Stimulated activated CD4-positive, alpha-beta T cell treated with anti-CD3 and anti-CD28 coated beads, Interleukin-15, amount 100 ng/mL, for 24 hours (primary cell): ENCODE measurements at regions not wholly inside any gene's neighbourhood (a gene's known extent, or its start where the extent isn't known, plus 50 kb on each side); places are given as distances from the start of the nearest gene placed in this dataset.
A peak's percentile ranks its signal among the peaks of the same experiment; 100 is the strongest.
"Not testable (repeated sequence)": the region's sequence is repeated elsewhere in the genome, so short reads cannot be mapped to it uniquely, and the experiment has no call there.

Experiments
- DNase-seq: peaks from one replicate; pipeline ENCODE4 v3.0.0-alpha.2; 2020

DNA sequence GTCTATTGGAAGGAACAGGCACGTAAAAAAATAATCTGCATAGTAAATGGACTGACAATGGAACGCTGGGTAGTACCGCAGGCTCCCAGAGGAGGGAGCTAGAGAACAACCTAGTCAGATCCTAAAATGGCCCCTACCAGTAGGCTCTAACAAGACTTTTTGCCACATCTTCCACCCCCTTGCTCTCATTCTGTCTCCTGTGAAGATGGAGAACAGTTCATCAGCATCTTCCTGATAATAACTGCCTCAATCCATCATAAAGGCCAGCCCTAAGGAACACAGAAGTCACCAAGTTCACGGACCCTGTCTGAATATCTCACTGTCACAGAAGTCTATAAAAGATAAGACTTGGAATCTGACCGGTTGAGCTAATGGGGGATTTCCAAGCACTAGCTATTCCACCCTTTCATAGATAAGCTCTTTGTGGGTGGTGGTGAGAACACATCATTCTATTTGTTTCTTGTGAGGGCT is 133.4 kb downstream of the SLC1A3 start:
- peak; percentile 80 for DNase-seq

DNA sequence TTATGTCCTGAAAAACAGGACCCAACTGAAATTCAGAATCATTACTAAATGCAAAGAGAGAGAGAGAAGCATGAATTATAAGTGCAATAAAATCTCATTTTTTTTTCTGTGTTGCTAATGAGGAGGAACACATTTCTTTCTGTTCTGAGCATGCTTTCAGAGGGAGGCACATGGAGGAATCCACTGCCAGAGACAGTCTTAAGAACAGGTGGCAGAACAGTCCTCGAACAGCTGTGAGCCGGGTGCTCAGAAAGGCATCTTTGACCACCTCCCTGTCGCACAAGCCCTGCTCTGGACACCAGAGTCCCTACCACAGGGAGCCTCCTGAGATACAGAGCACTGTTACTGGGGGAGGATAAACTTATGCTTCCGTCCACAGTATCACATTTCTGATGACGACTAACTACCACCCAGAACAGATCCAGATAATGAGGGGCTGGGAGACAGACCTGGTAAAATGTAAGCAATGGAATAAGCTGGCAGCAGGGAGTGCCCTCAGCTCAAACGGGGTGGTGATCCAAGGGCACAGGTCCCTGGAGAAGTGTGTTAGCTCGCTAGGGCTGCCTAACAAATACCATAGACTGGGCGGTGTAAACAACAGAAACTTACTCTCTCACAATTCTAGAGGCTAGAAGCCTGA is 134.0 kb downstream of the SLC1A3 start:
- DNase-seq: no peak

DNA sequence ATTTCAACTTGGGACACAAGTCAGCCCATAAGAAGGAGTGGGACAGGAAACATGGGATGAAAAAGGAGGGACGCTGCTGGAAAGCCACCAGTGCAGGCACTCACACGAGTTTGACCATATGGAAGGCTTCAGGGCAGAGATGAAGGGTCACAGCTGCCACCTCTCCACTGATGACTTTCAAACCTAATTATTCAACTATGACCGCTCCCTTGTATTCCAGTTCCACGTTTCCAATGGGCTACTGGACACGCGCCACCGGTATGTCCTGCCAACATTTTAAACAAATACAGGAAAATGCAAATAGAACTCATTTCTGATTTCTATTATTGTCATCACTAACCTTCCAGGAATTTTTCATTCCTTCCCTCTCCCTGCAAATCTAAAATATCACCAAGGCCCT is 134.7 kb downstream of the SLC1A3 start:
- no peak for DNase-seq

DNA sequence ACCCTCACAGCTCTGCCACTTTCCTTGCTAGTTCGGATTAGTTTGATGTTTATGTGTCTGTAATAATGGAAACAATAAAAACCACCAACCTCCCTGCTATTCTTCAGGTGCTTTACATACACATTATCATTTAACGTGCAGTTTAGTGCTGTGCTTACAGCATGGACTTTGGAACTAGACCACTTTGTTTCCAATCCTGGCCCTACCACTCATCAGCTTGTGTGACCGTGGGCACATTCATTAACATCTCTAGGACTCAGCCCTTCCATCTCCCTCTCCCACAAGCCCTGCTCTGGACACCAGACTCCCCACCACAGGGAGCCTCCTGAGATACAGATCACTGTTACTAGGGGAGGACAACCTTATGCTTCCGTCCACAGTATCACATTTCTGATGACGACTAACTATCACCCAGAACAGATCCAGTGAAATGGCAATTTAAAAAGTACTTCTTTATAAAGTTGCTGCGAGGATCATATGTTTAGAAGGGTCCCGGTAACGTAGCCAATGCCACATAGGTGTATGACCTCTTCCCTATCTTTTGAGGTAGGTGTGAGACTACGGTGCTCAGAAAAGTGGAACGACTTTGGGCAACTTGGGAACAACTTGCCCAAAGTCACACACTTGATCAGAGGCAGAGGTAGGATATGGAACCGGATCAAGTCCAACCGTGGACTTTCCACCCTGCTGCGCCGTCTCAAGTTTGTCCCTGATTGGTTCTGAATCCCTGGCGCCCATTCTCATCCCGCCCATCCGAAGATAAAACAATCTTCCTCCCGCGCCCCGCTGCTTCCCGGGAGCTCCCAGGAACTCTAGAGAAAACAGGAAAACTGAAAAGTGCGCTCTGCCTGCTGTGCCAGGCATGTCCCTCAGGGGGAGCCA is 132.4 kb upstream of the NIPBL start:
- no peak for DNase-seq

DNA sequence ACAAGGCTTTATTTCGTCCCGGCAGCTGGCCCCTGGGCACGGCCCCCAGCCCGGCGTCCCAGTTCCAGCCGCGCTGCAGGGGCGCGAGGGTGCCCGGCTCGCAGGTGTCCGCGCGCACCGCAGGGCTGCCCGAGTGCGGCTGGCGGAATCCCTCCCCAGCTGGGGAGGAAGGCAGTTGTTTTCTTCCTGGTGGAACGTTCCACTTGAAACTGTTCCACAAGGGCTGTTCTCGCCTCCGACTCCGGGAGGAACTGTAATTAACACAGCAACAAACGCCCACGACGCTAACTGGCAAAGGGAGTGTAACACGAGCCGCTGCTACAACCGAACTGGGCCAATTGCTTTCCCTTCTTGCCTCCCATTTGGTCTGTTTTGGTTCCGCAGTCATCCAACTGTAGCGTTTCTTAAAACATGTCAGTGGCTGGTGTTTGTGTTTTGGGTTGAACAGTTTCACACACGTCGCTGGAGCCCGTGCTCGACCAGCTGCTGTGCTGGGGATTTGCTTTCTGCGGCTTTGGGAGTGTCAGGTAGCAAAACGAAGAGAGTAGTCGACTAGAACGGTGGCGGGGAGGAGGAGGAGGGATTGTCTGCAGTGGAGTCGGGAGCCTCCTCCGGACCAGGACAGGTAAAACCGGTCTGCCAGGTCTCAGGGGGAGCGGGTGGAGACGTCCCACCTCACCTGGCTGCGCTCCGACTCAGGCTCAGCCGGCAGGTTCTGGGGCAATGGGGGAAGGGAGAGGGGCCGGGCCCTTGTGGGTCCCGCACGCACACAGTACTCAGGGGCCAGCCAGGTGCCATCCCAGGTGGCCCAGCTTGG is 131.6 kb upstream of the NIPBL start:
- peak; percentile 51 for DNase-seq

DNA sequence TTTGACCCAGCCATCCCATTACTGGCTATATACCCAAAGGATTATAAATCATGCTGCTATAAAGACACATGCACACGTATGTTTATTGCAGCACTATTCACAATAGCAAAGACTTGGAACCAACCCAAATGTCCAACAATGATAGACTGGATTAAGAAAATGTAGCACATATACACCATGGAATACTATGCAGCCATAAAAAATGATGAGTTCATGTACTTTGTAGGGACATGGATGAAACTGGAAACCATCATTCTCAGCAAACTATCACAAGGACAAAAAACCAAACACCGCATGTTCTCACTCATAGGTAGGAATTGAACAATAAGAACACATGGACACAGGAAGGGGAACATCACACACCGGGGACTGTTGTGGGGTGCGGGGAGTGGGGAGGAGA is 128.8 kb upstream of the NIPBL start:
- DNase-seq: not testable (repeated sequence)

DNA sequence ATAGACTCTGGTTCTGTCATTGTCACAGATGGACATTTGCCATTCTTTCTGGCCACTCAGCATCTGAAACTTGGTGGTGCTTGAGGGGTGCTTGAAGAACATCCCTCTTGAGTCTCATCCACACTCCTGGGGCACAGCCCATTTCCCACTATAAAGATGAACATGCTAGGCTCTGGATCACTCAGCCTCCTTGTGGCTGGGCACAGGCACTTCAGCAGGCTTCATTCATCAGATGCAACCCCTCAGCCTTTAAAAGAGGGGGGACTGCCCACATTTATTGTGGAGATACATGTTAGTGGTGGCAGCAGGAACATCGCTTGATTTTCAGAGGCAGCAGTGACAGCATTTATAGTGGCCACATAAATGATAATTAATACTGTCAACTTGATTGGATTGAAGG is 124.7 kb upstream of the NIPBL start:
- DNase-seq: no peak

DNA sequence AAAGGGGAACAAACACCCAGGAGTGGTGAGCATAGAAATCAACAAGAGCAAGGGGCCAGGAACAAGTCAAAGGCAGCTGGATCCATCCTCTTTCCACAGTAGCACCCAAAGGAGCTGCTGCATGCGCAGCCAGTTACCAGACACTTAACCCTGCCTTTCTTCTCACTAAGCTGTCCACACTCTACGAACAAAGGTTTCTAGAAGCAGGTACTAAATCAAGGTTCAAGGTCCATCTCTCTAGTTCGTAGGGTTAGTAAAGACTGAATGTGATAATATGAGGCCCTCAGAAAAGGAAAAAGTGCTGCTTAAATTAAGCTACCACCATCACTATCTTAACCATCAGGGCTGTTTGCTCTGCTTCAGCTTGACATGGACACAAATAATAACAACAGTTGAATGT is 121.2 kb upstream of the NIPBL start:
- DNase-seq: no peak

DNA sequence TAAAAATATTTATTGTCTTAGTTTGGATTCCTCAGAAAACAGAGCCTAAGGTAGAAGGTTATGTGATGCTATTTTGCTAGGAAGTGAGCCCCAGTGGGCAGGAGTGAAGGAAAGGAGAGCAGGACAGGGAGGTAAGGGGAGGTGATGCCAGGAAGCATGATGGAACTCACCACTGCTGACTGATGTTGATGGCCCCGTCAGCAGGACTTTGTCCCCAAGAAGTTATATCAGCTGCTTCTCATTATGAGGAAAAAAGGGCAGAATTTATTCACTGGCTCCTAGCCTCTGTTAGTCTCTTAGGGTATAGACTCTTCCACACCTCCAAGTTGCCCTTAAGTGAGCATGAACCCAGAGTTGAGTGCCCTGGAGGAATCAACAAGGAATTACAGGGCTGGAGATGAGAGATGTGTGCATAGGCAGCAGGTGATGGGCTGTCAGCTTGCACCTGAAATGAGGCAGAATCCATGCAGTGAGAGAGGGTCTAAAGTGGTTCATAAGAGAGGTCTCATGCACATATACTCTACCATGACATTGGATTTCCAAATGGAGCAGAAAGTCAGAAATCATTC is 120.6 kb upstream of the NIPBL start:
- no peak for DNase-seq

DNA sequence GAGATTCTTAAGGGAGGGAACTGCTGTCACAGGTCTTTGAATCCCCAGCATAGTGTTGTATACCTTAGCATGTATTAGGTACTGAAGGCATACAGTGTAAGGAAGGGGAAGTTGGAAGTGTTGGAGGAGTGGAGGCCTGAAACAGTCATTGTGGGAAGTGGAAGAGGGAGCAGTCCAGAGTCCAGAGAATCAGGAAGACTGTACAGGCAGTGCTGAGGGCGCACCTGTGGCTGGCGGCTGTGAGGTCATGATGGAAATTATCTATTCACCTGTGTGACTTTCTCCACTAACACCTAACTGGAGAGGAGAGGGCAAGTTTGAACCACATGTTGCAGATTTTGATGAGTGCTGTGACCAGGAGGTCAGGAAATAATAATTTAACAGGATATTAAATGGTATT is 119.7 kb upstream of the NIPBL start:
- no peak for DNase-seq

DNA sequence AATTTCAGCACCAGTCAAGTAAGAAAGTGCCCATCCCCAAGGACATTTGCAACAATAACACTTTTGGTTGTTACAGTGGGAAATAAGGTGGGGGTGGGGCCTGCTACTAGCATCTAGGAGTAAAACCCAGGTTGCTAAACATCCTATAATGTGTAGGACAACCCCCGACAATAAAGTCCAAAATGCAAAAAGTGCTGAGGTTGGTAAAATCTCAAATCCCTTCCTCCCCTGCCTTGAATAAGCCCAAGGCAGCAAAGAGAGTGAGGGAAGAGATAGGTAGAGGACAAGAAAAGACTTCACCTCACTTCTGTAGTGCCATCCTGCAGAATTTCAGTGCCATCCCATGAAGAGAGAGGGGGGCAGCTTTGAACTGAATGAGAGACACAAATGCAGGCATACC is 117.5 kb upstream of the NIPBL start:
- DNase-seq: no peak

DNA sequence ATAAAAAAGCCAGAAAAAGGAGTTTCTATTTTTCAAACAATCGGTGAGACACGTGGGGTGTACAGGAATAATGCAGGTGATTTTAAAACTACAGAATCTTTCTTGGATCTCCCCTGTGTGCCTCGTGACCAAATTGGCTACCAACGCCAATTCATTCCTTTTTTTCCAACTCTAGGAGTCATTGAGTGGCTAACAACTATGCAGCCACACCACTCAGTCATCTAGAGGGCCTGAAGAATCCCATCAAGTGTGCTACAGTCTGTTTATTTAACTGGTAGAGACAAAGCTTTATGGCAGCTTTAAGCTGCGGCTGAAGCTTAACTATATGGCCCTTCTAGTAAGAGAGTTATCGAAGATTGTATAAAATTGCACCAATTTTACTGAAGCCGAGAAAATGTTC is 113.1 kb upstream of the NIPBL start:
- DNase-seq: no peak

DNA sequence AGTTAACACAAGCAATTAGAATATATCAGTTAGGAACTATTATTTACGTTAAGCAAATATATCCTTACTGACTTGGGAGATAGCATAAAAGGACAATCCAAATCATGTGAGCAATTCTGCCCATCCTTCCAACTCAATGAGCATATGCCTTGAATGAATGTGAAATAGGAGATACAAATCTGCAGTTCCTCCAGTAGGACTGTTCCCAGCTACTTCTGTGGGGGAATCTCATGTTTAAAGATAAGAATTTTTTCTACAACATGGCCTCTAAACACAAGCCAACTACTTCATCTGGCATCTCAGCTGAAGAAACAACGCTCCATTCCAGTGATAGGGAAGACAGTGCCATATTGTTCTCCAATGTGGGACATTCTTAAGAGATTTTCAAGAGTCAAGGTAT is 110.7 kb upstream of the NIPBL start:
- no peak for DNase-seq

DNA sequence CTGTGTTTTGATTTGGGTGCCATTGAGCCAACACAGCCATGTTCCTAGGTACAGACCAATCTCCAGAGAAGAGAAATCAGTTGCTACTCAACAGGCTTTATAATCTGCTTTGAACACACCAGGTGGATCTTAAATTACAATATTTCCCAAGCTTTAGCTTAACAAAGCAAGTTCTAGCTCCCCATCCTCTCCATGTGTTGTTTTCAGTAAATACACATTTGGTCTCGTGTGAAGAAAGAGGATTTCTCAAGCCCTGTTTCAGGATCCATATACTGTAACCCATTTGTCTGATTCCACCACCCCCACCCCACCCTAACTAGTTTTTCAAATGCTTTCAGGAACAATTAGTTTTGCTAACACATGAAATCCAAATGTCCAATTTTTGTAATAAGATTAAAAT is 109.6 kb upstream of the NIPBL start:
- no peak for DNase-seq

DNA sequence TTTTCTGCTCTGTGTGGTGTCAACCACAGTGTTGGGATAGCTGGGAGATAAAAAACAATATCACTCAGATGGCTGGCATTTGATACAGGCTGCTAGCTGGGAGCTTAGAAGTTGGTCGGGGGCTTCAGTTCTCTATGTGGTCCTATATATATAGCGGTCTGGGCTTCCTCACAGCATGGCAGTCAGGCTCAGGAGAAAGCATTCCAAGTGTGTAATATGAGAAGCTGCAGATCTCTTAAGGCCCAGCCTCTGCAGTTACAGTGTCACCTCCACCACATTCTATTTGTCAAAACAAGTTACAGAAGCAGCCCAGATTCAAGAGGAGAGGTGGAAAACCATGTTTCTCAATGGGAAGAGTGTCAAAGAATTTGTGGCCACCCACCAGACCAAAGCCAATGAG is 108.1 kb upstream of the NIPBL start:
- no peak for DNase-seq

DNA sequence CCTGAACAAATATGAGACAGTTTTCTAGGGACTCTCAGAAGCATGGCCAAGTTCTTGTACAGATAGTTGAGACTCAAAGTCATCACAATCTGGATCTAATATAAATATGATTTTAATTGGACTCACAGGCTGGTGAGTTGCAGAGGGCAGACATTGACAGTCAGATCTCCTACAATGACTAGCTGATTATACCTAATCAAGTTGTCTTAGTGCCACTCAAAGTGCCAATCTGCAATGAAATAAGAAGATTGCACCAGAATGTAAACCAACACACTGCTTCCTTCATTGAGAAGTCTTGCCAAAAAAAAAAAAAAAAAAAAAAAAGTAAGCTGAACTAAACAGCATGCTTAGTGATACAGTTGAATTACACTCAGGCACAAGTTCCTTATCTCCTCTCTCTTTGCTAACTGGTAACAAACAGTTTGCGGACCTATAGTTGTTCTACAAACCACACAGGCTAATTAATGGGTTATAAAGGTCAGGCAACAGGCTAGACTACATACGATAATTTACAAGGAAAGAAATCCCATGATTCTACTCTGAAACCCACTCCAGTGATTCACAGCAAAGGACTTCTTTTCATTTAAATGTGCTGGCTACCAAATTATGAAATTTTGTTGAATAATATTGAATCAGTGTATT is 107.3 kb upstream of the NIPBL start:
- DNase-seq: no peak

DNA sequence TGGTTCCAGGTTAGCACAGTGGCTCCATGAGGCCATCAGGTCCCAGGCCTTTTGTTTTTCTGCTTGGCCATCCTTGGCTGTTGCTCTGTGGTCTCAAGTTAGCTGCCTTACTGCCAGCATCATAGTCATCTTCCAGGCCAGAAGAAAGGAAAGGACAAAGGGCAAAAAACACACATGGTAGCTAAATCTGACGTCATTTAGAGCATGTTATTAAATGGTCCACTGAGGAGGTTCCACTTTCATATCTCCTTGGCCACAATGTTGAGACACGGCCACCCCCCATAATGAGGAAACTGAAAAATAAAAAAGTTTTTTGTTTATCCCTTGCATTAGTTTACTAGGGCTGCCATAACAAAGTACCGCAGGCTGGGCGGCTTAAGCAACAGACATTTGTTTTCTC is 106.4 kb upstream of the NIPBL start:
- DNase-seq: no peak

DNA sequence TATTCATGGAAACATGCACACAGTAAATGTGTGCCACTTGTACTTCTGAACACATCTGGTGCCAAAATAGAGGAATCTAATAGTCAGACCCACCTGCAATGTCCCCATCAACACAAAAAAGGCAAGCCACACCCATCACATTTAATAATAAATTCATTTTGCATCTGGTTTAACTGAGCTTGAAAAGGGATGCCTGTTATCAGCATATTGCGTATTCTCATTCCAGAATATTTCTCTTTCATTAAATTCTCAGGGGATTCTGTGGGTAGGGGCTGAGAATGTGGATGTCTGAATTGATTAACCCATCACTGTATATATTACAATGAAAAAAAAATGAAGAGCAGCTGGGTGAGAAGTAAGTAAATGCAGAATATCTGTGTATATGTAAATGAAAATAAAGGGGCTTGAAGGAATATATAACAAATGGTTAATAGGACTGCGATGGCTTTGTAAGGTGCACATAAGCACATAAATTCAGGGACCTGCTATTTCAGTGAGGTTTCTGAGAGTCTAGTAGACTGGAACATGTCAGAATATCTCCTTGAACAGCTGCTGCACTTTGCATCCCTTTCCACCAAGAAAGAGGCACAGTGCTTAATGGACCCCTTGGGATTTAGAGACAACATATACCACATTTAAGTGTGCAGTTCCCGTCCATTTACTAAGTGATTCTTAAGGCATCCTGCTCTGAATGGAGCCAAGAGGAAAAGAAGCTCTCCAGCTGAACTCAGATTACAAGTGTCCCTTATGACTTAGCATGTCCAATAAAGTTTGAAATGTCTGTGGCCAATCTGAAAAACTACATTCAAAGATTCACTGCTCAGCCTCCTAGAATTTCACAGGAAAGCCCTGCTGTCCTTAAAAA is 104.1 kb upstream of the NIPBL start:
- no peak for DNase-seq

DNA sequence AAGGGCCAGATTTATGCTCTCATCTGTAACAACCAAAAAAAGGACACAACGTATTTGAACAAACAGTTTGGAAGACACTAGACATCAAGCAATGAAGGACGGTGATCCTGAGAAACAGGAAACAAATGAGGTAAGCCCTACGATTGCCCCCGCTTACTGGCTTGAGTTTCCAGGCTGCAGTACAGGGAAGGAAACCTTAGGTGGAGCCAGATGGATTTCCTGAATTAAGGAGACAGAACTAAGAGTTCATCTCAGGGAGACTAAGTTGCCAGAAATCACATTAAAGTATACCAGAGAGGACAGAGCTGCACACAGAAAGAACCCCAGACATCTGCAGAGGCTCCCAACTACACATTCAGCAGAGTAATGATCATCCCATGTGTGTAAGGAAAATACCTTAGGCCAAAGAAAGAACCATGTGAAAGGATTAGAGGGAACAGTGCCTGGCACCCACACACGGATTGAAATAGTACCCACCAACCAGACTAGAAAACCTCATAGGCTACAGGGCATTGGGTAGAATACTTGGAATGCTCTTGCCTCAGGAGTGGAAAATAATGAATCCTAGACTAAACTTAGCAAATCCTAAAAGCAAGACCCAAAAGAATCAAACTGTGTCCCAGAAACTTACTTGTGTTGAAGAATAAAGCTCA is 99.3 kb upstream of the NIPBL start:
- DNase-seq: no peak

DNA sequence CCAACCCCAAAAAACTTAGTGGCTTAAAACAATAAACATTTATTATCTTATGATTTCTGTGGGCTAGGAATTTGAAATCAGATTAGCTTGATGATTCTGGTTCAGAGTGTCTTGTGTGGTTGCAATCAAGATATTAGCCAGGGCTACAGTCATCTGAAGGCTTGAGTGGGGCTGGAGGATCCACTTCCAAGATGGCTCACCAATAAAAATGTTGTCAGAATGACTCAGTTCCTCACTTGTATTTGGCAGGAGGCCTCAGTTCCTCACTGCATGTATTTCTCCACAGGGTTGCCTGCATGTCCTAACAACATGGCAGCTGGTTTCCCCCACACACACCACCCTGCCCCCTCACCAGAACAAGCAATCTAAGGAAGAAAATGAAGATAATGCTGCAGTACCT is 98.2 kb upstream of the NIPBL start:
- no peak for DNase-seq

DNA sequence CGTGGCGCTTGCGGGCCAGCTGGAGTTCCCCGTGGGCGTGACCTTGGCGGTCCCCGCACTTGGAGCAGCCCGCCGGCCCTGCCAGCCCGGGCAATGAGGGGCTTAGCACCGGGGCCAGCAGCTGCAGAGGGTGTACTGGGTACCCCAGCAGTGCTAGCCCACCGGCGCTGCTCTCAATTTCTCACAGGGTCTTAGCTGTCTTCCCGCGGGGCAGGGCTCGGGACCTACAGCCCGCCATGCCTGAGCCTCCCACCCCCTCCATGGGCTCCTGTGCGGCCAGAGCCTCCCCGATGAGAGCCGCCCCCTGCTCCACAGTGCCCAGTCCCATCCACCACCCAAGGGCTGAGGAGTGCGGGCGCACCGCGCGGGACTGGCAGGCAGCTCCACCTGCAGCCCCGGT is 94.0 kb upstream of the NIPBL start:
- DNase-seq: not testable (repeated sequence)
